ENCODE measurements at regions not wholly inside any gene's neighbourhood (a gene's known extent, or its start where the extent isn't known, plus 50 kb on each side); places are given as distances from the start of the nearest gene placed in this dataset.
"Not testable (repeated sequence)": the region's sequence is repeated elsewhere in the genome, so short reads cannot be mapped to it uniquely, and the experiment has no call there.

DNA sequence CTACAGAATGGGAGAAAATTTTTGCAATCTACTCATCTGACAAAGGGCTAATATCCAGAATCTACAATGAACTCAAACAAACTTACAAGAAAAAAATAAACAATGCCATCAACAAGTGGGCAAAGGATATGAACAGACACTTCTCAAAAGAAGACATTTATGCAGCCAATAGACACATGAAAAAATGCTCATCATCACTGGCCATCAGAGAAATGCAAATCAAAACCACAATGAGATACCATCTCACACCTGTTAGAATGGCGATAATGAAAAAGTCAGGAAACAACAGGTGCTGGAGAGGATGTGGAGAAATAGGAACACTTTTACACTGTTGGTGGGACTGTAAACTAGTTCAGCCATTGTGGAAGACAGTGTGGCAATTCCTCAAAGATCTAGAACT is 60.3 kb upstream of the XAGE2 start:
- H4K8ac ChIP-seq (ENCODE audit: low read length); H3K14ac ChIP-seq (ENCODE audit: low read length in 2 of 2); H3K4me1 ChIP-seq (ENCODE audit: control insufficient read depth, insufficient read depth, low read depth, low read length); H3K9me3 ChIP-seq (ENCODE audit: control insufficient read depth, low read length); H2BK12ac ChIP-seq (ENCODE audit: low read length in 2 of 2); H3K18ac ChIP-seq (ENCODE audit: low read depth in 1 of 2, low read length in 2 of 2); H3K36me3 ChIP-seq (ENCODE audit: control insufficient read depth in 1 of 2, insufficient read depth in 2 of 2, low read depth in 1 of 2, low read length in 2 of 2); H4K91ac ChIP-seq (ENCODE audit: low read length); H3K79me1 ChIP-seq (replicated peaks; ENCODE audit: low read length, poor library complexity, severe bottlenecking); H3K23ac ChIP-seq (ENCODE audit: low read length in 2 of 2); H3K27ac ChIP-seq (ENCODE audit: low read length, poor library complexity, severe bottlenecking); H3K4me2 ChIP-seq (ENCODE audit: low read length, poor library complexity, severe bottlenecking); H2AFZ ChIP-seq (ENCODE audit: low read depth, low read length); H3K9ac ChIP-seq (ENCODE audit: low read length); H2BK15ac ChIP-seq (ENCODE audit: low read depth, poor library complexity, severe bottlenecking); H2AK5ac ChIP-seq (ENCODE audit: low read length, severe bottlenecking); H2BK120ac ChIP-seq (ENCODE audit: low read depth, low read length); H3K4ac ChIP-seq (ENCODE audit: low read depth in 1 of 2, low read length in 2 of 2); H3K4me3 ChIP-seq (ENCODE audit: insufficient read depth in 1 of 2, low read depth in 1 of 2, low read length in 2 of 2); H2BK5ac ChIP-seq (ENCODE audit: low read depth, low read length, poor library complexity, severe bottlenecking); DNase-seq: not testable (repeated sequence)
- peaks cover 0 to 35% of the 10 kb centered on the region in 2 experiments for H3K27me3 ChIP-seq (ENCODE audit: control insufficient read depth in 1 of 2, insufficient read depth in 1 of 2, low read length in 2 of 2)
- no CpG with 5 or more reads among the region's 1 CpG for WGBS

Data from mesenchymal stem cell (in vitro differentiated cells and primary cell).